GM19023 (cell line): ENCODE measurements at regions not wholly inside any gene's neighbourhood (a gene's known extent, or its start where the extent isn't known, plus 50 kb on each side); places are given as distances from the start of the nearest gene placed in this dataset.
"Not testable (repeated sequence)": the region's sequence is repeated elsewhere in the genome, so short reads cannot be mapped to it uniquely, and the experiment has no call there.

Source experiments
- ATAC-seq: cut with Tn5 transposase; IDR thresholded peaks from one replicate; pipeline ENCODE4 v1.9.1; 2021; ENCODE audit warnings: mild to moderate bottlenecking, moderate library complexity; ENCODE audit not compliant: unreplicated experiment

GRCh38 chr6:138656364-138657064 is 117.1 kb upstream of the CCDC28A start:
- no peak for ATAC-seq

- no peak for ATAC-seq
Observed at GRCh38 chr6:138657065-138657425, 116.5 kb upstream of the CCDC28A start.

- ATAC-seq = no peak
Observed at GRCh38 chr6:138659998-138660397, 113.6 kb upstream of the CCDC28A start.

DNA sequence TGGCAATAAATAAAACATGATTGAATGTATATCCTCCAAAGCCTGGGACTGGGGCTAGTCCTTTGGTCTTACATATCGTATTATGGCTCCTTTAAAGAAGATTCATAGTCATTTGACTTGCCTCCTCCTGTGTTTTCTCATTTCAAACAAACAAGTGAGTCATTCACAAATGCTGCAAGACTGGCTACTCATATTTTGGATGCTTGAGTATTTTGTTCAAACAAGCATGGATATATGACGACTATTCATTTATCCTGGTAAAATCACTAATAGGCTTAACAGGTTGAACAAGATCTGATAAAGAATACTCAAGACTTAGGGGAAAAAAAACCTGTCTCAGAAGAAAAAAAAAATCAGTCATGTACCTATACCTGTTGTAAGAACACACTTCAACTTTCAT is 111.1 kb upstream of the CCDC28A start:
- ATAC-seq = no peak

DNA sequence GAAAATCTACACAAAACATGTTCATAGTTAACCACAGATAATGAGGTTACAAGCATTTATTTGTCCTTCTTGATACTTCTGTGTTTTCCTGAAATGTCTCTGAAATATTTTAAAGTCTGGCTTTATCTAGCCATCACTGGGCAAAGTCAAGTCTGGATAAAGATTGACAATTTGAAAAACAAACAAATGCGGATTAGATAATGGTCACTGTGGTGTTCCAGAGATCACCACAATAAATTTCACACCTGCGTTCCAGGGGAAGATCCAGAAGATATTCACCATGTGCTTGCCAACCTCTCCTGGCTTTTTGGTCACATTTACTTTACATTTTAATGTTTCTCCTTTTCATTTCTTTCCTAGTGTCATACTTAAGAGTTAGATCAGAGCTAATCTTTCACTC is 109.7 kb upstream of the CCDC28A start:
- no peak for ATAC-seq

DNA sequence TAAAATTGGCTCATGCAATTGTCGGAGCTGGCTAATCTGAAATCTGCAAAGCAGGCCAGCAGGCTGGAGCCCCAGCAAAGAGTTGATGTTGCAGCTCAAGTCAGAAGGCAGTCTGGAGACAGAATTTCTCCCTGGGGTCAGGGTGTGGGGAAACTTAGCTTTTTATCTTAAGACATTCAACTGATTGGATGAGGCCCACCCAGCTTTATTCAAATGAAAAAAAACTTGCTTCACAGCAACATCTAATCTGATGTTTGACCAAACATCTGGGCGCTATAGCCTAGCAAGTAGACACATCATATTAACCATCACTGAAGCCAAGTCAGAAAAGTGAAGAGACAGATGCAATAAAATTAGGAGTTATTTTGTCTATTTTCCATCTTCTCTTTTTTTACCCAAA is 108.8 kb upstream of the CCDC28A start:
- ATAC-seq = no peak

GRCh38 chr6:138666636-138667035 is 106.9 kb upstream of the CCDC28A start:
- no peak for ATAC-seq

GRCh38 chr6:138667408-138667807 is 106.2 kb upstream of the CCDC28A start:
- no peak for ATAC-seq

DNA sequence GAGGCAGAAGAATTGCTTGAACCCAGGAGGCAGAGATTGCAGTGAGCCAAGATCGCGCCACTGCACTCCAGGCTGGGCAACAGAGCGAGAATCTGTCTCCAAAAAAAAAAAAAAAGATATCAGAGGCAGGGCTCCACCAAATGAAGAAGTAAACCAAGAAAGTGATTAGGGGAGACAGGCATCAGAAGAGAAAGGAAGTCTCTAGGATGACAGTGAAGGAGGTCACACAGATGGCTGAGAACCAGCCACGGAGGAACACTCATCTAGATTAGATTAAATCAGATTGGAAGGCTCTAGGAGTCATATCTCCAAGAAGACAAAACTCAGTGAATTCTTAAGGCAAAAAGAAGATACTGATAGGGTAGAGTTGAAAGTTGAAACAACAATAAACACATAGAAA is 102.2 kb upstream of the CCDC28A start:
- ATAC-seq = no peak

- no peak for ATAC-seq
Observed at GRCh38 chr6:138673346-138674014, 100.1 kb upstream of the CCDC28A start.

DNA sequence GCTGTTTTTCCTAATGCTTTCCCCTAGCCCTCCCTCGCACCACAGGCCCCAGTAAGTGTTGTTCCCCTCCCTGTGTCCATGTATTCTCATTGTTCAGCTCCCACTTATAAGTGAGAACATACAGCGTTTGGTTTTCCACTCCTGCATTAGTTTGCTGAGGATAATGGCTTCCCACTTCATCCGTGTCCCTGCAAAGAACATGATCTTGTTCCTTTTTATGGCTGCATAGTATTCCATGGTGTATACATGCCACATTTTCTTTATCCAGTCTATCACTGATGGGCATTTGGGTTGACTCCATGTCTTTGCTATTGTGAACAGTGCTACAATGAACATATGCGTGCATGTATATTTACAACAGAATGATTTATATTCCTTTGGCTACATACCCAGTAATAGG is 99.1 kb upstream of the CCDC28A start:
- ATAC-seq = not testable (repeated sequence)

- no peak for ATAC-seq
Observed at GRCh38 chr6:138677538-138677937, 96.0 kb upstream of the CCDC28A start.

DNA sequence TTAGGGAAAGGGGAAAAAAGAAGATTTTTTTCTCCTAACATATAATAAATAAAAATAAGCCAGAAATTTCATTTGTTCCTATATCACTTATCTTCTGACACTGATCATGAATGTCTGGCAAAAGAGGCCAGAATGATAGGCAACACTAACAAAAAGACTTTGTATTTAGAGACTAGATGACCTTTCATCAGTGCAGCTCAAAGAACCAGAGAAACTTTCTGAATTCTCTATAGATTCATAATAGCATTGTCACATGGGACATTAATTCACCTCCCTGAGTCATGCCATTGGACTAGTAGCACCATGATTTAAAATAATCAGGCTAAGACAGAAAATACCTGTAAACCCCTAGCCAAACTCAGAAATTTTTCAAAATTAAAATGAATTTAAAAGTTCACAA is 95.4 kb upstream of the CCDC28A start:
- no peak for ATAC-seq

DNA sequence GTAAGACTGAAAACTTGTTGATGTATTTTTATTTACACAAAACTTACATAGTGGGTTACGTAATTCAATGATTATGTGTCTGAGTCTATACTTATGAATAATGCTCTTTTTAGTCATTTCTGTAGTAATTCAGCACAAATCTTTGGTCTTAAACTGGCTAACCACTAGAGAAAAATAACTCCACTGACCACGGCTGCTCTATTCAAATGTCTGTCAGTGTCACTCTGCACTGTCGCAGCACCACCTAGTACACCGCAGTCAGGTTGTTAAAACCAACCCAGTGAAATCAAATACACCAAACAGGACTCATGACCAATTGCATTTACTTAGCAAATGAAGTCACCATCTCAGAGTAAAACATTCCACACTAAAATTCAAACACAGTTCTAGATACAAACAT is 93.5 kb upstream of the CCDC28A start:
- ATAC-seq = no peak

GRCh38 chr6:138681627-138682026 is 91.9 kb upstream of the CCDC28A start:
- ATAC-seq = no peak

GRCh38 chr6:138682704-138683527 is 90.7 kb upstream of the CCDC28A start:
- no peak for ATAC-seq

- no peak for ATAC-seq
Observed at GRCh38 chr6:138685257-138685656, 88.3 kb upstream of the CCDC28A start.

GRCh38 chr6:138685781-138686180 is 87.8 kb upstream of the CCDC28A start:
- ATAC-seq = no peak

- ATAC-seq = no peak
Observed at GRCh38 chr6:138688580-138688979, 85.0 kb upstream of the CCDC28A start.

GRCh38 chr6:138689849-138690248 is 83.7 kb upstream of the CCDC28A start:
- no peak for ATAC-seq

DNA sequence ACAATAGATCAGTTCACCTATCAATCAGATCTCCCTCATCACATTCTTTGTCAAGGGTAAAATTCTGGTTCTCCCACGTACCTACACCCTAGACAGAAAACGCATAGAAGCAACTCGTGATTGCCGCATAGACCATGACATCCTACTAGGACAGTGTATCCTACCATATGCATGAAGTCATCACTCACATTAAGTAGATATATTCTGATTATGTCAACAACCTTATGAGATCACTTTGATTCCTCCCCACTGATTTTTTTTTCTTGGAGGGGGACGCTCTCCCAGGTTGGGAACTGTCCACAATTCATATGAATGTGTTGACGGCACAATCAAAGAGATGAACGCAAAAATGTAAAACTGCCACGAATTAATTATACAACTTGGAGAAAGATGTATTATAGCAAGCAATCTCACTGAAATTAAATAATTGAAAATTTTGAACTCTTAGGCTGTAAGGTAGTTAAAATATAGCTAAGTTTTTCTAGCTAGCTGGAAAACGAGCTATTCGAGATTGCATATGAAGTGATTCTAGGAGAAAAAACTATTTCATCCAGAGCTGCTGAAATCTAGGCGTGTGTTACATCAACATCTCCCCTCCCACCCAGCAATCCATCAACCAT is 82.5 kb upstream of the CCDC28A start:
- ATAC-seq = no peak
